KMS-11 (cell line): ENCODE measurements at regions not wholly inside any gene's neighbourhood (a gene's known extent, or its start where the extent isn't known, plus 50 kb on each side); places are given as distances from the start of the nearest gene placed in this dataset.

Experiments used
- H2AFZ ChIP-seq: fragments of 200-600 bp; sonication (generic); 2 replicates; pipeline ENCODE4 v1.6.1; 2016; ENCODE audit warnings: antibody characterized with exemption, mixed run types, low read depth
- H3K27ac ChIP-seq: fragments of 200-600 bp; sonication (generic); 2 replicates; pipeline ENCODE4 v1.6.1; 2016; ENCODE audit warnings: mild to moderate bottlenecking, mixed run types
- H3K27me3 ChIP-seq: fragments of 200-600 bp; sonication (generic); 2 replicates; pipeline ENCODE4 v1.6.1; 2017; ENCODE audit warnings: mild to moderate bottlenecking, low read depth, mixed run types, moderate library complexity; ENCODE audit not compliant: insufficient read depth
- H3K36me3 ChIP-seq: fragments of 200-600 bp; sonication (generic); 2 replicates; pipeline ENCODE4 v1.6.1; 2017; ENCODE audit warnings: mild to moderate bottlenecking, mixed run types; ENCODE audit not compliant: insufficient read depth
- H3K4me1 ChIP-seq: fragments of 200-600 bp; sonication (generic); 2 replicates; pipeline ENCODE4 v1.6.1; 2016; ENCODE audit warnings: mild to moderate bottlenecking, low read depth, mixed run types; ENCODE audit not compliant: poor library complexity, severe bottlenecking
- H3K4me2 ChIP-seq: fragments of 200-600 bp; sonication (generic); 2 replicates; pipeline ENCODE4 v1.7.0; 2016; ENCODE audit warnings: mild to moderate bottlenecking, mixed run types
- H3K4me3 ChIP-seq: fragments of 200-600 bp; sonication (generic); IDR thresholded peaks from 2 replicates; pipeline ENCODE4 v1.6.1; 2017; ENCODE audit warnings: low read depth, low read length, mixed read lengths; ENCODE audit not compliant: insufficient read depth
- H3K79me2 ChIP-seq: fragments of 200-600 bp; sonication (generic); 2 replicates; pipeline ENCODE4 v1.6.1; 2016; ENCODE audit warnings: low read depth, mixed run types; ENCODE audit not compliant: insufficient read depth
- H3K9ac ChIP-seq: fragments of 200-600 bp; sonication (generic); 2 replicates; pipeline ENCODE4 v1.6.1; 2016; ENCODE audit warnings: mild to moderate bottlenecking, mixed run types
- H4K20me1 ChIP-seq: fragments of 200-600 bp; sonication (generic); 2 replicates; pipeline ENCODE4 v1.6.1; 2016; ENCODE audit warnings: mild to moderate bottlenecking, mixed run types; ENCODE audit not compliant: insufficient read depth
- TF ChIP-seq, protein P1 (sequence below): fragments of 200-600 bp; sonication (generic); conservative IDR thresholded peaks from 2 replicates; pipeline ENCODE4 v1.6.1; 2017; ENCODE audit warnings: low read depth, mild to moderate bottlenecking, antibody characterized with exemption, low read length, moderate library complexity, mixed read lengths

DNA sequence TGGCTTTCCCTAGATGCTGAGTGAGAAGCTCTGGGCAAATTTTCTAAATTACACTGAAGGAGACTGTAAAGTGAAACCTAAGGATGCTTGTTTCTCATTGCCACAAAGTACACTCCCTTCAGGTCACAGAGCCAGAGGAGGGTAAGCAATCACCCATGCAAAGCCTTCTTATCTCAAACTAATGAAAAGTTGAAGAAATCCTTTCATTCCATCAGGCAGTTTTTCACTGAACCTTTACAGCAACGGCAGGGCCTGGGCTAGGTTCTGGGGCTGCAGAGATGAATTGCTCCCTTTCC, 106.2 kb downstream of the RASSF10 start:
- peaks cover 14% of the 10 kb centered on the region for H3K4me1 ChIP-seq
- no peaks in the 10 kb centered on the region for H3K79me2 ChIP-seq
- no peak overlapping the region for H3K4me2 ChIP-seq
- no peaks in the 10 kb centered on the region for H4K20me1 ChIP-seq
- no peak overlapping the region for H2AFZ ChIP-seq
- H3K36me3 ChIP-seq: no peaks in the 10 kb centered on the region
- no peak overlapping the region for H3K27ac ChIP-seq
- TF ChIP-seq, protein P1, sequence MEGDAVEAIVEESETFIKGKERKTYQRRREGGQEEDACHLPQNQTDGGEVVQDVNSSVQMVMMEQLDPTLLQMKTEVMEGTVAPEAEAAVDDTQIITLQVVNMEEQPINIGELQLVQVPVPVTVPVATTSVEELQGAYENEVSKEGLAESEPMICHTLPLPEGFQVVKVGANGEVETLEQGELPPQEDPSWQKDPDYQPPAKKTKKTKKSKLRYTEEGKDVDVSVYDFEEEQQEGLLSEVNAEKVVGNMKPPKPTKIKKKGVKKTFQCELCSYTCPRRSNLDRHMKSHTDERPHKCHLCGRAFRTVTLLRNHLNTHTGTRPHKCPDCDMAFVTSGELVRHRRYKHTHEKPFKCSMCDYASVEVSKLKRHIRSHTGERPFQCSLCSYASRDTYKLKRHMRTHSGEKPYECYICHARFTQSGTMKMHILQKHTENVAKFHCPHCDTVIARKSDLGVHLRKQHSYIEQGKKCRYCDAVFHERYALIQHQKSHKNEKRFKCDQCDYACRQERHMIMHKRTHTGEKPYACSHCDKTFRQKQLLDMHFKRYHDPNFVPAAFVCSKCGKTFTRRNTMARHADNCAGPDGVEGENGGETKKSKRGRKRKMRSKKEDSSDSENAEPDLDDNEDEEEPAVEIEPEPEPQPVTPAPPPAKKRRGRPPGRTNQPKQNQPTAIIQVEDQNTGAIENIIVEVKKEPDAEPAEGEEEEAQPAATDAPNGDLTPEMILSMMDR: no peak
- H3K27me3 ChIP-seq: no peaks in the 10 kb centered on the region
- no peak overlapping the region for H3K9ac ChIP-seq
- no peak overlapping the region for H3K4me3 ChIP-seq

GRCh38 chr11:13116491-13116890, 107.4 kb downstream of the RASSF10 start:
- TF ChIP-seq, protein P1: no peak
- no peaks in the 10 kb centered on the region for H3K79me2 ChIP-seq
- H4K20me1 ChIP-seq: no peaks in the 10 kb centered on the region
- no peak overlapping the region for H3K27ac ChIP-seq
- H3K36me3 ChIP-seq: no peaks in the 10 kb centered on the region
- H3K4me3 ChIP-seq: no peak overlapping the region
- H3K4me1 ChIP-seq: peaks cover 14% of the 10 kb centered on the region
- H3K27me3 ChIP-seq: no peaks in the 10 kb centered on the region
- H2AFZ ChIP-seq: no peak overlapping the region
- H3K9ac ChIP-seq: no peak overlapping the region
- H3K4me2 ChIP-seq: no peak overlapping the region

GRCh38 chr11:13117344-13117743, 108.2 kb downstream of the RASSF10 start:
- H3K27ac ChIP-seq: no peak overlapping the region
- H2AFZ ChIP-seq: no peak overlapping the region
- no peak overlapping the region for H3K4me3 ChIP-seq
- no peaks in the 10 kb centered on the region for H4K20me1 ChIP-seq
- TF ChIP-seq, protein P1: no peak
- no peaks in the 10 kb centered on the region for H3K79me2 ChIP-seq
- peaks cover 9% of the 10 kb centered on the region for H3K4me1 ChIP-seq
- no peak overlapping the region for H3K9ac ChIP-seq
- no peaks in the 10 kb centered on the region for H3K27me3 ChIP-seq
- no peaks in the 10 kb centered on the region for H3K36me3 ChIP-seq
- no peak overlapping the region for H3K4me2 ChIP-seq

- H3K9ac ChIP-seq: no peak overlapping the region
- peaks cover 2% of the 10 kb centered on the region for H3K4me1 ChIP-seq
- H3K27ac ChIP-seq: no peak overlapping the region
- no peaks in the 10 kb centered on the region for H3K27me3 ChIP-seq
- H4K20me1 ChIP-seq: no peaks in the 10 kb centered on the region
- H3K36me3 ChIP-seq: no peaks in the 10 kb centered on the region
- no peak overlapping the region for H3K4me3 ChIP-seq
- TF ChIP-seq, protein P1: no peak
- H2AFZ ChIP-seq: no peak overlapping the region
- no peaks in the 10 kb centered on the region for H3K79me2 ChIP-seq
- no peak overlapping the region for H3K4me2 ChIP-seq
These were observed 109.1 kb downstream of the RASSF10 start for GRCh38 chr11:13118194-13118593.

GRCh38 chr11:13118650-13119049, 109.5 kb downstream of the RASSF10 start:
- H3K4me3 ChIP-seq: no peak overlapping the region
- H3K79me2 ChIP-seq: no peaks in the 10 kb centered on the region
- no peaks in the 10 kb centered on the region for H3K36me3 ChIP-seq
- H3K9ac ChIP-seq: no peak overlapping the region
- H3K4me2 ChIP-seq: no peak overlapping the region
- no peaks in the 10 kb centered on the region for H4K20me1 ChIP-seq
- no peaks in the 10 kb centered on the region for H3K4me1 ChIP-seq
- TF ChIP-seq, protein P1: no peak
- H3K27ac ChIP-seq: no peak overlapping the region
- no peak overlapping the region for H2AFZ ChIP-seq
- H3K27me3 ChIP-seq: no peaks in the 10 kb centered on the region
